H9 (cell line): ENCODE measurements at regions not wholly inside any gene's neighbourhood (a gene's known extent, or its start where the extent isn't known, plus 50 kb on each side); places are given as distances from the start of the nearest gene placed in this dataset.

Source experiments
- DNase-seq: peaks from one replicate; pipeline ENCODE4 v3.0.0-alpha.2; 2017
- H2AFZ ChIP-seq: one replicate; pipeline ENCODE4 v1.6.1; 2013; ENCODE audit warnings: mild to moderate bottlenecking, low read length, control low read depth, moderate library complexity
- H2AK5ac ChIP-seq: 2 replicates; pipeline ENCODE4 v1.6.1; 2013; ENCODE audit warnings: low read length, control low read depth, mixed read lengths; ENCODE audit not compliant: insufficient read length
- H2BK120ac ChIP-seq: one replicate; pipeline ENCODE4 v1.6.1; 2013; ENCODE audit warnings: low read depth, mild to moderate bottlenecking, low read length, control low read depth, inconsistent platforms; ENCODE audit not compliant: poor library complexity, severe bottlenecking
- H2BK12ac ChIP-seq: 2 replicates; pipeline ENCODE4 v1.6.1; 2013; ENCODE audit warnings: low read length, control low read depth, mixed read lengths, low read depth; ENCODE audit not compliant: insufficient read length
- H2BK15ac ChIP-seq: 2 replicates; pipeline ENCODE4 v1.6.1; 2013; ENCODE audit warnings: low read depth, low read length, control low read depth
- H2BK20ac ChIP-seq: one replicate; pipeline ENCODE4 v1.6.1; 2013; ENCODE audit warnings: low read depth, mild to moderate bottlenecking, low read length, control low read depth, inconsistent platforms; ENCODE audit not compliant: poor library complexity, severe bottlenecking
- H2BK5ac ChIP-seq: 2 replicates; pipeline ENCODE4 v1.6.1; 2013; ENCODE audit warnings: low read length, control low read depth, mixed read lengths; ENCODE audit not compliant: insufficient read length
- H3K14ac ChIP-seq: 2 replicates; pipeline ENCODE4 v1.6.1; 2013; ENCODE audit warnings: low read length, control low read depth; ENCODE audit not compliant: insufficient read depth
- H3K18ac ChIP-seq: 2 replicates; pipeline ENCODE4 v1.6.1; 2013; ENCODE audit warnings: low read depth, mild to moderate bottlenecking, mixed read lengths, low read length, control low read depth; ENCODE audit not compliant: insufficient read length
- H3K23ac ChIP-seq: 2 replicates; pipeline ENCODE4 v1.6.1; 2013; ENCODE audit warnings: low read length, control low read depth, mixed read lengths, low read depth; ENCODE audit not compliant: insufficient read length
- H3K23me2 ChIP-seq: 2 replicates; pipeline ENCODE4 v1.6.1; 2013; ENCODE audit warnings: low read depth, mild to moderate bottlenecking, mixed read lengths, low read length, control low read depth; ENCODE audit not compliant: insufficient read length, poor library complexity, severe bottlenecking
- H3K27ac ChIP-seq: 2 replicates; pipeline ENCODE4 v1.5.1; 2013; ENCODE audit warnings: low read length, control low read depth, mixed read lengths, low read depth; ENCODE audit not compliant: insufficient read length
- H3K27me3 ChIP-seq: 2 replicates; pipeline ENCODE4 v1.6.1; 2013; ENCODE audit warnings: low read length, control low read depth, inconsistent platforms; ENCODE audit not compliant: insufficient read depth
- H3K4ac ChIP-seq: 2 replicates; pipeline ENCODE4 v1.6.1; 2013; ENCODE audit warnings: low read depth, mild to moderate bottlenecking, control low read depth, inconsistent platforms, low read length, moderate library complexity
- H3K4me1 ChIP-seq: 2 replicates; pipeline ENCODE4 v1.6.1; 2013; ENCODE audit warnings: low read length, control low read depth, inconsistent platforms; ENCODE audit not compliant: insufficient read depth
- H3K4me2 ChIP-seq: 2 replicates; pipeline ENCODE4 v1.6.1; 2013; ENCODE audit warnings: low read length, control low read depth, mixed read lengths; ENCODE audit not compliant: insufficient read length, insufficient read depth
- H3K56ac ChIP-seq: 2 replicates; pipeline ENCODE4 v1.6.1; 2013; ENCODE audit warnings: low read depth, mild to moderate bottlenecking, mixed read lengths, low read length, control low read depth; ENCODE audit not compliant: insufficient read length
- H3K79me1 ChIP-seq: 2 replicates; pipeline ENCODE4 v1.6.1; 2013; ENCODE audit warnings: low read depth, mild to moderate bottlenecking, moderate library complexity, low read length, control low read depth, inconsistent platforms; ENCODE audit not compliant: insufficient read depth, poor library complexity, severe bottlenecking
- H3K79me2 ChIP-seq: 2 replicates; pipeline ENCODE4 v1.6.1; 2013; ENCODE audit warnings: low read length, control low read depth, inconsistent platforms; ENCODE audit not compliant: insufficient read depth
- H3K9ac ChIP-seq: 2 replicates; pipeline ENCODE4 v1.6.1; 2013; ENCODE audit warnings: low read length, control low read depth, mixed read lengths; ENCODE audit not compliant: insufficient read length; ENCODE audit errors: extremely low read depth
- H3K9me3 ChIP-seq: one replicate; pipeline ENCODE4 v1.6.1; 2013; ENCODE audit warnings: low read depth, low read length, inconsistent platforms; ENCODE audit not compliant: control insufficient read depth
- H3T11ph ChIP-seq: one replicate; pipeline ENCODE4 v1.6.1; 2013; ENCODE audit warnings: mild to moderate bottlenecking, low read length, control low read depth, inconsistent platforms
- H4K20me1 ChIP-seq: one replicate; pipeline ENCODE4 v1.6.1; 2013; ENCODE audit not compliant: control insufficient read depth, insufficient read length, insufficient read depth
- H4K5ac ChIP-seq: 2 replicates; pipeline ENCODE4 v1.6.1; 2013; ENCODE audit warnings: low read depth, mild to moderate bottlenecking, mixed read lengths, low read length, control low read depth; ENCODE audit not compliant: insufficient read length
- H4K8ac ChIP-seq: replicated peaks from 2 replicates; pipeline ENCODE4 v1.6.1; 2013; ENCODE audit warnings: low read length, control low read depth, mixed read lengths, low read depth; ENCODE audit not compliant: insufficient read length
- H4K91ac ChIP-seq: 2 replicates; pipeline ENCODE4 v1.6.1; 2013; ENCODE audit warnings: low read depth, mild to moderate bottlenecking, moderate library complexity, mixed read lengths, low read length, control low read depth; ENCODE audit not compliant: insufficient read length
- H3K27ac Mint-ChIP-seq, 3 experiments: 2 replicates in 2 of 3; 3 replicates in 1 of 3; pipeline ENCODE4 v1.8.0; 2020 to 2021; ENCODE audit warnings: mixed read lengths in 3 of 3, mild to moderate bottlenecking in 1 of 3, moderate library complexity in 1 of 3
- H3K27me3 Mint-ChIP-seq: 2 replicates; pipeline ENCODE4 v1.8.0; 2021; ENCODE audit warnings: low read depth, mild to moderate bottlenecking, moderate library complexity, mixed read lengths
- H3K36me3 Mint-ChIP-seq, 3 experiments: 2 replicates in 2 of 3; 3 replicates in 1 of 3; pipeline ENCODE4 v1.8.0; 2020 to 2021; ENCODE audit warnings: low read depth in 3 of 3, mixed read lengths in 3 of 3; ENCODE audit not compliant: insufficient read depth in 1 of 3
- H3K4me1 Mint-ChIP-seq, 2 experiments: 2 replicates each; pipeline ENCODE4 v1.8.0; 2020; ENCODE audit warnings: mixed read lengths in 2 of 2
- H3K4me3 Mint-ChIP-seq, 2 experiments: 2 replicates in 1 of 2; 3 replicates in 1 of 2; pipeline ENCODE4 v1.8.0; 2020 to 2021; ENCODE audit warnings: mild to moderate bottlenecking in 2 of 2, mixed read lengths in 2 of 2, moderate library complexity in 1 of 2
- H3K9me3 Mint-ChIP-seq, 2 experiments: 2 replicates in 1 of 2; 3 replicates in 1 of 2; pipeline ENCODE4 v1.8.0; 2020; ENCODE audit warnings: mild to moderate bottlenecking in 2 of 2, mixed read lengths in 2 of 2, moderate library complexity in 1 of 2
- CTCF ChIP-seq: fragments of 200-600 bp; sonication (generic); conservative IDR thresholded peaks from 3 replicates; pipeline ENCODE4 v1.8.0; 2021; ENCODE audit warnings: antibody characterized with exemption, mild to moderate bottlenecking
- WGBS: extraction: QIAGEN DNeasy Blood & Tissue Kit; methylation state at CpG from one replicate; pipeline ENCODE4 v1.1.7; 2013; ENCODE audit warnings: missing lambda C conversion rate, low lambda C conversion rate, mixed read lengths; ENCODE audit not compliant: insufficient read length; ENCODE audit errors: extremely low coverage; 5-methylcytosine and 5-hydroxymethylcytosine counted together

- Mint-ChIP-seq H3K36me3 (no peaks in the 10 kb centered on the region), H3K4me1 (peaks cover 0 to 6% of the 10 kb centered on the region in 2 experiments; a peak in 2 of 4 replicates), H3K27me3 (peaks cover 44% of the 10 kb centered on the region), H3K9me3 (no peaks in the 10 kb centered on the region), H3K27ac (no peak overlapping the region), H3K4me3 (no peak overlapping the region)
- whole genome bisulfite sequencing = no CpG with 5 or more reads among the region's 4 CpGs
- H2BK5ac ChIP-seq = no peak overlapping the region
- H3K4ac ChIP-seq = no peak overlapping the region
- no peak overlapping the region for H2AK5ac ChIP-seq
- H3K27me3 ChIP-seq = no peaks in the 10 kb centered on the region
- no peak overlapping the region for H3T11ph ChIP-seq
- H3K79me1 ChIP-seq = no peaks in the 10 kb centered on the region
- no peak overlapping the region for H4K5ac ChIP-seq
- H3K14ac ChIP-seq = no peak overlapping the region
- no peak overlapping the region for H2BK120ac ChIP-seq
- no peaks in the 10 kb centered on the region for H3K23me2 ChIP-seq
- H3K9ac ChIP-seq = no peak overlapping the region
- H2BK12ac ChIP-seq = no peak overlapping the region
- no peaks in the 10 kb centered on the region for H4K20me1 ChIP-seq
- no peaks in the 10 kb centered on the region for H3K9me3 ChIP-seq
- no peak overlapping the region for H2BK20ac ChIP-seq
- no peak overlapping the region for H2AFZ ChIP-seq
- H4K91ac ChIP-seq = no peak overlapping the region
- H3K18ac ChIP-seq = no peak overlapping the region
- no peak overlapping the region for H3K23ac ChIP-seq
- H3K79me2 ChIP-seq = no peaks in the 10 kb centered on the region
- no peak overlapping the region for H4K8ac ChIP-seq
- no peak overlapping the region for H3K27ac ChIP-seq
- peak; percentile 80 for TF ChIP-seq CTCF
- no peak overlapping the region for H3K4me2 ChIP-seq
- no peaks in the 10 kb centered on the region for H3K4me1 ChIP-seq
- no peak overlapping the region for H3K56ac ChIP-seq
- peak; percentile 81 for DNase-seq
- H2BK15ac ChIP-seq = no peak overlapping the region
Observed at GRCh38 chr16:73196670-73197069, 148.7 kb upstream of the ZFHX3 start.
